AG09309 (cell line): ENCODE measurements at regions not wholly inside any gene's neighbourhood (a gene's known extent, or its start where the extent isn't known, plus 50 kb on each side); places are given as distances from the start of the nearest gene placed in this dataset.

Experiments
- DNase-seq: peaks from one replicate; pipeline ENCODE4 v3.0.0-alpha.2; 2010; ENCODE audit warnings: low read depth
- H3K4me3 ChIP-seq: 2 replicates; pipeline ENCODE4 v1.5.1; 2011; ENCODE audit warnings: mild to moderate bottlenecking, low read depth, low read length, moderate library complexity; ENCODE audit not compliant: control insufficient read depth
- TF ChIP-seq, protein P1 (sequence below): IDR thresholded peaks from 2 replicates; pipeline ENCODE4 v1.5.1; 2011; ENCODE audit warnings: mild to moderate bottlenecking, low read depth, low read length, inconsistent platforms; ENCODE audit not compliant: insufficient read depth, control insufficient read depth; ENCODE audit errors: missing control alignments

DNA sequence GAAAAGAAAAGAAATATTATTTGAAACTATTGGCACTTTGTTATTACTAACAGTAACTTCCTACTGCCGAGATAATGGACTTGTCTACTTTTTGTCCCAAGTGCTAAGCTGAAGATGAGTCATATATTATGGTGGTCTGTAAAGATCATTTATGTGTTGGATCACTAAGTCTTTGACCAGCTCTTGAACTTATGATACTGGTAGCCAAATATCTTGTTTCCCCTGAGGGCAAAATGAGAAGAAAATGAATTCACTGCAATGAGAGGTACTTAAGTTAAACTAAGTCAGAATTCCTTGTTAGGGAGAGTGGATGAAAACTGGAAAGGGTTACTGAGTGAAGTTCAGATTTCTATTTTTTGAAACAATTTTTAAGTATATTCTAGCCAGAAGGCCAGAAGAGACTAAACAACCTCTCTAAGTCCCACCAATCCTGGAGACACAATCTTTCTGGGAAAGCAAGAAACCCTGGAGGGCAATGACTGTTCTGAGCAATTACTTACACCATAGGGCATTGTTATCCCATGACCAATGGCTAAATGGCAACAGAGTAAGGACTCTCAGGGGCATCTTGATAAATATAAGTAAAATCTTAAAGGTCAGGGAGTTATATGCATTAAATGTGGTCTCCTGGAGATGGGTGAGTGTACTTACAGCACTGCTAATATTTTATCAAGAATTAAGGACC is 287.7 kb downstream of the STIM2 start:
- H3K4me3 ChIP-seq = no peak overlapping the region
- no peak for DNase-seq
- TF ChIP-seq, protein P1, sequence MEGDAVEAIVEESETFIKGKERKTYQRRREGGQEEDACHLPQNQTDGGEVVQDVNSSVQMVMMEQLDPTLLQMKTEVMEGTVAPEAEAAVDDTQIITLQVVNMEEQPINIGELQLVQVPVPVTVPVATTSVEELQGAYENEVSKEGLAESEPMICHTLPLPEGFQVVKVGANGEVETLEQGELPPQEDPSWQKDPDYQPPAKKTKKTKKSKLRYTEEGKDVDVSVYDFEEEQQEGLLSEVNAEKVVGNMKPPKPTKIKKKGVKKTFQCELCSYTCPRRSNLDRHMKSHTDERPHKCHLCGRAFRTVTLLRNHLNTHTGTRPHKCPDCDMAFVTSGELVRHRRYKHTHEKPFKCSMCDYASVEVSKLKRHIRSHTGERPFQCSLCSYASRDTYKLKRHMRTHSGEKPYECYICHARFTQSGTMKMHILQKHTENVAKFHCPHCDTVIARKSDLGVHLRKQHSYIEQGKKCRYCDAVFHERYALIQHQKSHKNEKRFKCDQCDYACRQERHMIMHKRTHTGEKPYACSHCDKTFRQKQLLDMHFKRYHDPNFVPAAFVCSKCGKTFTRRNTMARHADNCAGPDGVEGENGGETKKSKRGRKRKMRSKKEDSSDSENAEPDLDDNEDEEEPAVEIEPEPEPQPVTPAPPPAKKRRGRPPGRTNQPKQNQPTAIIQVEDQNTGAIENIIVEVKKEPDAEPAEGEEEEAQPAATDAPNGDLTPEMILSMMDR = no peak

DNA sequence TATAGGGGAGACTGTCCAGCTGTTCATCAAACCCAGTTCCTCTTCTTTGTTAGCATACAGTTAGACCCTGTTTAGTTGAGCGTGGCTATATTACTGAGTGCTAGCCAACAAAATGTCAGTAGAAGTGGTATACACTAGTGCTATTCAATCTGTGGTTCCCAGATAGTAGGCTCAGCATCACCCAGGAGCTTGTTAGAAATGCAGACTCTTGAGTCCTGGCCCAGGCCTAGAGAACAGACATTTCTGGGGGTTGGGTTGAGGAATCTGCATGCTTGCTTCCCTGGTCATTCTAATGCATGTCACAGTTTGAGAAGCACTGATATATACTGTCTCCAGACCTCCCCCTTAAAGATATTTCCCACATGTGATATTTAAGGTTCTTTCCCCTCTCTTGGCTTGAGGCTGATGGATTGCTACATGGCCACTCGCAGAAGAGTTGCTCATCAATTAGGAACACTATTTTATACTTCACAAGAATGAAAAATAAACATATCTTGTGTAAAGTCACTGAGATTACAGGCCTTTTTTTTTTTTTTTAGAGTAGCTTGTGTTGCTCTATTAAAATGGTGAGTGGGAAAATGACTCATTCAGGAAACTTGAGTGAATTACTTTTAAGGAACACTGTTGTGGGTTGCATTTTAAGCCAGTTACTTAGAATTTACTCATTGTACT is 289.0 kb downstream of the STIM2 start:
- no peak overlapping the region for H3K4me3 ChIP-seq
- peak; percentile 79 for DNase-seq
- TF ChIP-seq, protein P1 = no peak

DNA sequence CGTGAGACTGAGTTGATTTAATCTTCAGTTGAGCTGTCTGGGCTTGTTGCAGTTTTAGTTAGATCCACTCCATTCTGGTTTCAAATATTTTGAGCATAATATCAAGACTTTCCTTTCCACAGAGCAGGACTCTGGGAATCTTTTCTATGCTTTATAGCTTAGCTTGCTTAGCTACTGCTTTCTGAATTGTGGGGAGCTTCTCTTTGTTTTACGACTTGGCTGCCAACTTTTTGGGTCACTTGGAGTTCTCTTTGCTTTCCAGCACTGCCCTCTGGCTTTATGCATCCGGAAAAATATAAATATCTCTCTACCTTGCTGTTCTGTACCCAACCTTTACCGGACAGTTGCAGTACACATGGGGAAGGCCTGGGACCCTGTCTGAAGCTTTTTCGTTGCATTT is 292.1 kb downstream of the STIM2 start:
- TF ChIP-seq, protein P1 = no peak
- H3K4me3 ChIP-seq = no peak overlapping the region
- DNase-seq = no peak

DNA sequence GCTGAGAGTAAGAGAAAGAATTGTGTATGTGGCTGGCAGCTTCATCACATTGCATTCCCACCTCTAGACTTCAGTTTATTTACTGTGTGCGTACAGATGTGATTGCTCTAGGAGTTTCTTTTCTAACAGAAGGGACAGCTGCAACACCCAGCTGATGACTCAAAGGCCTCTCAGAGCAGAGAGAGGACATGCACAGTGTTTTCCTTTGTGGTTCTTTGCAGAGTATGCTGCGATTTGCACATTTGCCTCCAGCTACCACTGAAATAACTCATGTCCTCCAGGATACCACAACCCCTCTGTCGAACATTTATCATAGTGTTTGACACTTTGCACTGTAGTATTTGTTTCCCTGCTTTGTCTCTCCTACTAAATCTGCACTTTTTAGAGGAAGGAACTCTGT is 294.1 kb downstream of the STIM2 start:
- TF ChIP-seq, protein P1 = no peak
- DNase-seq = peak; percentile 43
- no peak overlapping the region for H3K4me3 ChIP-seq

DNA sequence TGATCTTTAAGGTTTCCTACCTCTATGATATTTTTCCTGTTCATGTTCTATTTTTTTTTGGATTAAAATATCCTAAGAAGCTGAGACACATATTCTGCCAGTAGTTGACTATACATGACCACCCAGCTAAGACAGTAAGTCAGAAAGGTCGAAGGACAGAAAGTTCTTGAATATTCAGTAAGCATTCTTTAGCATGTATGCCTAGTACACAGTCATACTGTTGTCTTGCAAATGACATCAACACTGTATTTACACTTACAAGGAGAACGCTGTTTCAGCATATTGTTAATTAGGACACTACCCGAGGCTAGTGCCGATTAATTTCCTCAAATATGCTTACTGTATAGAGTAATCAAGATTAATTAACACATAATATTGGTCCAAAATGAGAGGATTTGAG is 300.6 kb downstream of the STIM2 start:
- no peak for DNase-seq
- TF ChIP-seq, protein P1 = no peak

DNA sequence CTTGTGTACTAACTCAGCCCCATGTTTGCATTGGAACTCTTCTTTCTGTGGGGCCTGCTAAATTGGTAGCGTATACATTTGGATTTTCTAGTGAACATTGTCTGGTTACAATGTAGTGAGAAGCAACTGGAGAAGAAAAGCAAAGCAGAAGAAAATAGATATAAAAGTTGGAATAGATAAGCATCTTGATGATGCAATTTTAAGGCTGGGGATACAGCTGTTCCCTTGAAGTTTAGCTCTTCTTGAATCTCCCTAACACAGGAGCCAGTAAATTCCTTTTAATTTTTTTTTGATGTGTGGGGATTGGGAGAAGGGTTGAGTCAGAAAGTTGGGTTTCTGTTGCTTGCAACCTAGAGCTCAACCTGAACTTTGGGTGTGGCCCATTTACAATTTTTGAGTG is 308.1 kb downstream of the STIM2 start:
- no peak overlapping the region for H3K4me3 ChIP-seq
- TF ChIP-seq, protein P1 = no peak
- DNase-seq = no peak

More for the DNA sequence above, 300.6 kb downstream of the STIM2 start:
- no peak overlapping the region for H3K4me3 ChIP-seq

DNA sequence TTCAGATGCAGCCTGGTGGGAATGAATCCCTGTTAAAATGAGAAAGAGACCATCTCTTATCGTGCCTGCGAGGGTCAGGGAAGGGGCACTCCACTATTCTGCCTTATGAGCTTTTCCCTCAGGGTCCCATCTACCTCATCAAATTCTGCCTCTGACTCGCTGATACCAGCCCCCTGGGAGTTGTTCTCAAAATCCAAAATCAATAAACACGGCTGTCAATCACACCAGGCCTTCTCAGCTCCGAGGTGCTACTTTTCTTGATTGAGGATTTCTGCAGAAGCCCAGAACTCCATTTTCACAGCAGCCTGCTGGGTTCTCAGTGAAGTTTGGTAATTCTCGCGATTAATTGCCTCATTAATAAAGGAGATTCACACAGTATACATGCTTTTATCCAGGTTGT is 312.6 kb downstream of the STIM2 start:
- no peak for DNase-seq
- TF ChIP-seq, protein P1 = no peak
- H3K4me3 ChIP-seq = no peak overlapping the region
